Neural cell (in vitro differentiated cells): ENCODE measurements at regions not wholly inside any gene's neighbourhood (a gene's known extent, or its start where the extent isn't known, plus 50 kb on each side); places are given as distances from the start of the nearest gene placed in this dataset.

ENCODE experiments used
- H2AFZ ChIP-seq: fragments of 200-600, 300-800 bp; sonication (generic), shearing (Covaris generic); 2 replicates; pipeline ENCODE4 v1.6.0; 2014; ENCODE audit warnings: low read depth, mild to moderate bottlenecking, antibody characterized with exemption, low read length, moderate library complexity
- H3F3A ChIP-seq: fragments of 200-600 bp; shearing (Covaris generic); 2 replicates; pipeline ENCODE4 v1.6.1; 2016; ENCODE audit warnings: mild to moderate bottlenecking, moderate library complexity, mixed read lengths, antibody characterized with exemption, low read length; ENCODE audit not compliant: insufficient read depth, poor library complexity, severe bottlenecking
- H3K27ac ChIP-seq: fragments of 200-600, 300-800 bp; sonication (generic), shearing (Covaris generic); 2 replicates; pipeline ENCODE4 v1.5.1; 2014; ENCODE audit warnings: mild to moderate bottlenecking, low read length, moderate library complexity
- H3K27me3 ChIP-seq: fragments of 300-800, 200-600 bp; sonication (generic), shearing (Covaris generic); 2 replicates; pipeline ENCODE4 v1.6.0; 2014; ENCODE audit warnings: mild to moderate bottlenecking, low read depth, low read length, moderate library complexity; ENCODE audit not compliant: insufficient read depth
- H3K36me3 ChIP-seq: fragments of 300-800, 200-600 bp; sonication (generic), shearing (Covaris generic); 2 replicates; pipeline ENCODE4 v1.5.1; 2014; ENCODE audit warnings: mild to moderate bottlenecking, antibody characterized with exemption, low read length, moderate library complexity; ENCODE audit not compliant: insufficient read depth
- H3K4me2 ChIP-seq: fragments of 300-800, 200-600 bp; sonication (generic), shearing (Covaris generic); 2 replicates; pipeline ENCODE4 v1.6.0; 2014; ENCODE audit warnings: mild to moderate bottlenecking, low read length
- H3K4me3 ChIP-seq: fragments of 300-800, 200-600 bp; sonication (generic), shearing (Covaris generic); 2 replicates; pipeline ENCODE4 v1.5.1; 2014; ENCODE audit warnings: mild to moderate bottlenecking, low read length, moderate library complexity
- H3K79me2 ChIP-seq: fragments of 200-600 bp; shearing (Covaris generic); replicated peaks from 2 replicates; pipeline ENCODE4 v1.6.0; 2014; ENCODE audit warnings: mild to moderate bottlenecking, low read length, moderate library complexity; ENCODE audit not compliant: insufficient read depth
- H3K9ac ChIP-seq: fragments of 300-800, 200-600 bp; sonication (generic), shearing (Covaris generic); 2 replicates; pipeline ENCODE4 v1.6.1; 2016; ENCODE audit warnings: mild to moderate bottlenecking, low read length, mixed read lengths
- H3K9me2 ChIP-seq: fragments of 200-600 bp; shearing (Covaris generic); 2 replicates; pipeline ENCODE4 v1.6.1; 2016; ENCODE audit warnings: mild to moderate bottlenecking, low read length, mixed read lengths; ENCODE audit not compliant: insufficient read depth
- H3K9me3 ChIP-seq: fragments of 200-600, 300-800 bp; sonication (generic), shearing (Covaris generic); 2 replicates; pipeline ENCODE4 v1.6.1; 2016; ENCODE audit warnings: mild to moderate bottlenecking, mixed run types, low read length, moderate library complexity, mixed read lengths
- H4K20me1 ChIP-seq: fragments of 200-600 bp; shearing (Covaris generic); 2 replicates; pipeline ENCODE4 v1.6.1; 2016; ENCODE audit warnings: mild to moderate bottlenecking, mixed run types; ENCODE audit not compliant: insufficient read depth
- CTCF ChIP-seq: fragments of 450-650 bp; IDR thresholded peaks from 2 replicates; pipeline ENCODE4 v1.5.1; 2014; ENCODE audit warnings: antibody characterized with exemption, mild to moderate bottlenecking, moderate library complexity; ENCODE audit not compliant: poor library complexity, severe bottlenecking
- EP300 ChIP-seq: fragments of 450-650 bp; conservative IDR thresholded peaks from 2 replicates; pipeline ENCODE4 v1.6.1; 2014; ENCODE audit warnings: antibody characterized with exemption, mild to moderate bottlenecking, moderate library complexity; ENCODE audit not compliant: poor library complexity, severe bottlenecking
- EZH2 ChIP-seq: fragments of 200-600, 300-800 bp; shearing (Covaris generic), sonication (generic); IDR thresholded peaks from 2 replicates; pipeline ENCODE4 v1.6.1; 2014; ENCODE audit warnings: antibody characterized with exemption, low read length, borderline replicate concordance, mild to moderate bottlenecking; ENCODE audit not compliant: insufficient read depth, poor library complexity, severe bottlenecking
- MXI1 ChIP-seq: fragments of 450-650 bp; conservative IDR thresholded peaks from 2 replicates; pipeline ENCODE4 v1.6.1; 2014; ENCODE audit warnings: antibody characterized with exemption, mild to moderate bottlenecking; ENCODE audit not compliant: poor library complexity, severe bottlenecking
- POLR2AphosphoS5 ChIP-seq: IDR thresholded peaks from 2 replicates; pipeline ENCODE4 v1.6.1; 2012
- RAD21 ChIP-seq: fragments of 450-650 bp; conservative IDR thresholded peaks from 2 replicates; pipeline ENCODE4 v1.6.1; 2014; ENCODE audit warnings: antibody characterized with exemption, mild to moderate bottlenecking, moderate library complexity
- REST ChIP-seq: IDR thresholded peaks from 2 replicates; pipeline ENCODE4 v1.6.1; 2012; ENCODE audit warnings: borderline replicate concordance
- SMC3 ChIP-seq: fragments of 450-650 bp; conservative IDR thresholded peaks from 2 replicates; pipeline ENCODE4 v1.6.1; 2014; ENCODE audit warnings: antibody characterized with exemption, mild to moderate bottlenecking, moderate library complexity; ENCODE audit not compliant: poor library complexity
- TAF1 ChIP-seq: IDR thresholded peaks from 2 replicates; pipeline ENCODE4 v1.6.1; 2012; ENCODE audit warnings: low read depth

GRCh38 chr12:124684971-124685688, 117.7 kb upstream of the NCOR2 start:
- no peak overlapping the region for H2AFZ ChIP-seq

GRCh38 chr12:124684496-124684895, 117.1 kb upstream of the NCOR2 start:
- H3K4me2 ChIP-seq, result no peak overlapping the region
- H3K4me3 ChIP-seq, result no peak overlapping the region
- H3K27me3 ChIP-seq, result no peaks in the 10 kb centered on the region
- no peak overlapping the region for H3K27ac ChIP-seq
- TF ChIP-seq EZH2, result no peak
- TF ChIP-seq SMC3, result no peak
- no peak for TF ChIP-seq POLR2AphosphoS5
- no peak for TF ChIP-seq TAF1
- TF ChIP-seq CTCF, result no peak
- TF ChIP-seq EP300, result no peak
- TF ChIP-seq REST, result no peak
- no peak for TF ChIP-seq RAD21
- no peak for TF ChIP-seq MXI1
- no peaks in the 10 kb centered on the region for H3K79me2 ChIP-seq
- no peaks in the 10 kb centered on the region for H3K9me3 ChIP-seq
- H3K36me3 ChIP-seq, result no peaks in the 10 kb centered on the region
- no peak overlapping the region for H2AFZ ChIP-seq
- H3K9ac ChIP-seq, result no peak overlapping the region
- no peaks in the 10 kb centered on the region for H3F3A ChIP-seq
- H4K20me1 ChIP-seq, result no peaks in the 10 kb centered on the region
- no peaks in the 10 kb centered on the region for H3K9me2 ChIP-seq

More at GRCh38 chr12:124684971-124685688, 117.7 kb upstream of the NCOR2 start:
- H3K9ac ChIP-seq, result no peak overlapping the region
- H4K20me1 ChIP-seq, result no peaks in the 10 kb centered on the region
- H3K4me3 ChIP-seq, result no peak overlapping the region
- H3K79me2 ChIP-seq, result no peaks in the 10 kb centered on the region
- no peaks in the 10 kb centered on the region for H3K36me3 ChIP-seq
- no peak overlapping the region for H3K27ac ChIP-seq
- no peaks in the 10 kb centered on the region for H3K9me3 ChIP-seq
- H3K4me2 ChIP-seq, result no peak overlapping the region
- H3K9me2 ChIP-seq, result no peaks in the 10 kb centered on the region
- no peaks in the 10 kb centered on the region for H3F3A ChIP-seq
- TF ChIP-seq EZH2 (no peak), TAF1 (no peak), POLR2AphosphoS5 (no peak), SMC3 (no peak), REST (no peak)
- no peaks in the 10 kb centered on the region for H3K27me3 ChIP-seq
